ENCODE measurements at regions not wholly inside any gene's neighbourhood (a gene's known extent, or its start where the extent isn't known, plus 50 kb on each side); places are given as distances from the start of the nearest gene placed in this dataset.

- Histone ChIP-seq H4K20me1 (replicated peaks; ENCODE audit: control insufficient read depth, extremely low read depth, insufficient read depth, low read length) (no peaks in the 10 kb centered on the region), H3K4me1 (ENCODE audit: control insufficient read depth, extremely low read depth, insufficient read depth, low read length) (no peaks in the 10 kb centered on the region), H3K36me3 (ENCODE audit: control insufficient read depth in 2 of 2, extremely low read depth in 1 of 2, insufficient read depth in 2 of 2, low read length in 2 of 2) (no peaks in the 10 kb centered on the region), H2AFZ (ENCODE audit: low read depth, low read length) (no peak overlapping the region), H3K27ac (ENCODE audit: insufficient read depth, low read depth, low read length) (no peak overlapping the region), H3K9me1 (replicated peaks; ENCODE audit: control insufficient read depth, extremely low read depth, insufficient read depth, low read length) (no peaks in the 10 kb centered on the region), H3K27me3 (ENCODE audit: control insufficient read depth in 2 of 2, insufficient read depth in 2 of 2, low read length in 2 of 2) (no peaks in the 10 kb centered on the region), H3K4me2 (ENCODE audit: insufficient read depth, low read length) (no peak overlapping the region), H3K79me2 (ENCODE audit: control insufficient read depth, insufficient read depth, low read length) (no peaks in the 10 kb centered on the region), H3K4me3 (replicated peaks in 1 of 3; ENCODE audit: insufficient read depth in 1 of 3, low read depth in 1 of 3, low read length in 3 of 3) (no peak overlapping the region), H3K9ac (replicated peaks; ENCODE audit: extremely low read depth, insufficient read depth, low read length) (no peak overlapping the region), H3K9me3 (replicated peaks; ENCODE audit: control insufficient read depth, insufficient read depth, low read length) (no peaks in the 10 kb centered on the region)
- TF ChIP-seq POLR2AphosphoS5 (IDR thresholded peaks at IDR 0.05; ENCODE audit: insufficient read depth, low read depth, low read length) (no peak), MAX (IDR thresholded peaks at IDR 0.05; ENCODE audit: insufficient read depth, insufficient read length) (no peak), JUN (IDR thresholded peaks at IDR 0.05; ENCODE audit: borderline replicate concordance, insufficient read depth, insufficient read length, low read depth) (no peak), FOS (IDR thresholded peaks at IDR 0.05; ENCODE audit: borderline replicate concordance, insufficient read depth, low read length) (no peak), MYC (IDR thresholded peaks at IDR 0.05; ENCODE audit: low read depth, low read length) (no peak), GATA2 (IDR thresholded peaks at IDR 0.05; ENCODE audit: insufficient read depth, insufficient read length, low read depth, low read length) (no peak)
- ChIA-PET CTCF (interaction anchor here (1.3 kb wide), 1 partner anchor 348 kb away, joined by 3 read pairs; no protein-coding TSS in a partner anchor), POLR2A (interaction anchor here (0.6 kb wide), 1 partner anchor 36 kb away, joined by 5 read pairs; no protein-coding TSS in a partner anchor)
- FAIRE-seq (no peak), DNase-seq (ENCODE audit: low read depth, low spot score) (no peak)
- dilution Hi-C loops (cut with MboI; ENCODE audit: extremely low pct_ligation_motif_present, low sequenced_read_pairs) (no loop called here), intact Hi-C loops (cut with micrococcal nuclease) (no loop called here)
- BruUV-seq (replicated peaks): no TSS peak
Measured at GRCh38 chr5:159504857-159505304, 174.6 kb upstream of the IL12B start.

GRCh38 chr5:159507055-159507454 is 176.8 kb upstream of the IL12B start:
- dilution Hi-C loops (cut with MboI; ENCODE audit: extremely low pct_ligation_motif_present, low sequenced_read_pairs) (no loop called here), intact Hi-C loops (cut with micrococcal nuclease) (no loop called here)
- Histone ChIP-seq H3K36me3 (ENCODE audit: control insufficient read depth in 2 of 2, extremely low read depth in 1 of 2, insufficient read depth in 2 of 2, low read length in 2 of 2) (no peaks in the 10 kb centered on the region), H3K9ac (replicated peaks; ENCODE audit: extremely low read depth, insufficient read depth, low read length) (no peak overlapping the region), H3K4me3 (replicated peaks in 1 of 3; ENCODE audit: insufficient read depth in 1 of 3, low read depth in 1 of 3, low read length in 3 of 3) (no peak overlapping the region), H3K79me2 (ENCODE audit: control insufficient read depth, insufficient read depth, low read length) (no peaks in the 10 kb centered on the region), H3K9me1 (replicated peaks; ENCODE audit: control insufficient read depth, extremely low read depth, insufficient read depth, low read length) (no peaks in the 10 kb centered on the region), H3K4me2 (ENCODE audit: insufficient read depth, low read length) (no peak overlapping the region), H3K27ac (ENCODE audit: insufficient read depth, low read depth, low read length) (no peak overlapping the region), H3K27me3 (ENCODE audit: control insufficient read depth in 2 of 2, insufficient read depth in 2 of 2, low read length in 2 of 2) (no peaks in the 10 kb centered on the region), H3K9me3 (replicated peaks; ENCODE audit: control insufficient read depth, insufficient read depth, low read length) (no peaks in the 10 kb centered on the region), H3K4me1 (ENCODE audit: control insufficient read depth, extremely low read depth, insufficient read depth, low read length) (no peaks in the 10 kb centered on the region), H4K20me1 (replicated peaks; ENCODE audit: control insufficient read depth, extremely low read depth, insufficient read depth, low read length) (no peaks in the 10 kb centered on the region), H2AFZ (ENCODE audit: low read depth, low read length) (no peak overlapping the region)
- TF ChIP-seq FOS (IDR thresholded peaks at IDR 0.05; ENCODE audit: borderline replicate concordance, insufficient read depth, low read length): no peak
- TF ChIP-seq JUN (IDR thresholded peaks at IDR 0.05; ENCODE audit: borderline replicate concordance, insufficient read depth, insufficient read length, low read depth): no peak
- TF ChIP-seq POLR2AphosphoS5 (IDR thresholded peaks at IDR 0.05; ENCODE audit: insufficient read depth, low read depth, low read length): no peak
- no peak for TF ChIP-seq GATA2 (IDR thresholded peaks at IDR 0.05; ENCODE audit: insufficient read depth, insufficient read length, low read depth, low read length)
- no peak for TF ChIP-seq CTCF (IDR thresholded peaks at IDR 0.05; ENCODE audit: extremely low read depth in 1 of 2, insufficient read depth in 1 of 2, low read depth in 1 of 2, low read length in 2 of 2)
- TF ChIP-seq MAX (IDR thresholded peaks at IDR 0.05; ENCODE audit: insufficient read depth, insufficient read length): no peak
- BruUV-seq (replicated peaks): no TSS peak
- FAIRE-seq (no peak), DNase-seq (ENCODE audit: low read depth, low spot score) (no peak)
- POLR2A ChIA-PET: no interaction called here
- CTCF ChIA-PET: no interaction called here
